GM04503 (cell line): ENCODE measurements at regions not wholly inside any gene's neighbourhood (a gene's known extent, or its start where the extent isn't known, plus 50 kb on each side); places are given as distances from the start of the nearest gene placed in this dataset.
"Not testable (repeated sequence)": the region's sequence is repeated elsewhere in the genome, so short reads cannot be mapped to it uniquely, and the experiment has no call there.

ENCODE experiments used
- DNase-seq: peaks from one replicate; pipeline ENCODE4 v3.0.0-alpha.2; 2012; ENCODE audit warnings: low read depth

DNA sequence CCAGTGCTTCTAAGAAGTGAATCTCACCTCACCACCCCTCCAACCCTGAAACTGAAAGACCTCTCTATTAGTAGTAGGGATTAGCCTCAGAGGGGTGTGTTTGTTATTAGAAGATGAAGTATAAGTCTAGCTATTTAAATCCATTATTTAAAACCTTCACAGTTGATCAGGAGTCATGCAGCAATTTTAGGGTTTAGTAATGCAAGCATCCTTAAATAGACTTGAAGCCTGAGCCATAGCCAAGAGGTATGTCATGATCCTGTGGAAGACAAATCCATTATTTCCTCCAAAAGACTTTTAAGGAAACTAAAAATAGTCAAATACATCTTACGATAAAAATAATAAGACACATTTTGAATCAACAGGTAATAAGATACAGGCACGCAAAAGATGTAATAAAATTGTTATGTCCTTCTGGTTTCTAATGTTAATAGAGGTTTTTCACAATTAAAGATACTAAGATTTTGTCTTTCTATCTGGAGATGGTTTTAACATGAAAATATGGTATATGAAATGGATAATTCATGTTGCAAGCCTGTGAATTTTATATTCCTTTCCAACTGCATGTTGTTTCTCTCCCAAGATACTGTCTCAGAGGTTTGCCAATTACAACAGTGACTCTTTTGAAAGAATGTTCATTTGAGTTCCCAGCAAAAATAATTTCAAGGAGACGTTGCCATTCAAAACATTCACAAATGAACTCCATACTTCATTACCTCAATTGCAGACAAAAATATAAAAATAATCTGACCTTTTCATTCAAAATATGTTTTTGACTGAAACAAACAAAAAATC, 68.0 kb downstream of the LUZP4 start:
- DNase-seq: no peak

- not testable (repeated sequence) for DNase-seq
Measured at GRCh38 chrX:115359508-115359907, 70.0 kb downstream of the LUZP4 start.

DNA sequence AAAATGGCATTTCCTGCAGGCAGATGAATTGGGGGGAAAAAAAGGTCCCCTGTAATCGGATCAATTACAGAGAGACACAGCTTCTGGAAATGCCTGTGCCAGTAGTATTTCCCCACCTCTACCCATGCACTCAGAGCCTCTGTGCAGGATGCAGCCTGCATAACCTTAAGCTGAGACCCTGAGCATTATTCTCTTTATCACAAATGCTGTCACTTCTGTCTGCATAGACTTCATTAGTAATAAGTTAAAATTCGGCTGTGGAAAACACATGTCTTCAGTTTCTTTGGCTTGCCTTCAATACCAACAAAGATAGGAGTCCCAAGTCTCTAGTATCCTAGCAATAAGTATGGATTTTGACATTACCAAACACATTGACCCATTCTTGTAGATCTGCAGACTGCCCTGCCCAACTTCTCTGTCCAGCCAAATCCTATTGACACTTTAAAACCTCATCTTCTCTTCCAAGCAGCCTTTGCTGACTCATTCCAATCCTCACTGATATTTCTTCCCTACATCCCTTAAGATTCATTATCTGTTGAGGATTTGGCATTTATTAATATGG, 70.8 kb downstream of the LUZP4 start:
- no peak for DNase-seq

GRCh38 chrX:115362334-115363095, 73.0 kb downstream of the LUZP4 start:
- no peak for DNase-seq

- no peak for DNase-seq
Measured at GRCh38 chrX:115363372-115363771, 73.9 kb downstream of the LUZP4 start.

GRCh38 chrX:115363897-115364296, 74.4 kb downstream of the LUZP4 start:
- DNase-seq: no peak

- DNase-seq: no peak
Measured at GRCh38 chrX:115364670-115365069, 75.2 kb downstream of the LUZP4 start.

DNA sequence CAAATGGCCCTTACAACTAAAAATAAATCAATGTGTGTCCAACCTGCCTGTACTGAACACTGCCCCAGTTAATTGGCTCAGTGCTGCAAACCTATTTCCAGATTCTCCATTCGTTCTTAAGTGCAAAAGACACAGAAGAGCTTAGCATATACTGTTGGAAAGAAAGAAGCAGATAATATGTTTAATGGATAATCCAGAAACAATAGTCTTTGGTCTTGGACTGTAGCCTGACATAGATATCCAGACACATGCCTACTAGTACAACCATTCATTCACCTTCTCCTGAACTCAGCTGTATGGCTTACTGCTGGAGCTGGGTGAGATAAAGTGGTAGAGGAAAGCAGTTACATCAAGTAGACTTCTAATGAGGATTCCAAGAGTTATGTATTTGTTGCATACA, 77.0 kb downstream of the LUZP4 start:
- DNase-seq: no peak

GRCh38 chrX:115367455-115367854, 77.9 kb downstream of the LUZP4 start:
- peak; percentile 14 for DNase-seq

DNA sequence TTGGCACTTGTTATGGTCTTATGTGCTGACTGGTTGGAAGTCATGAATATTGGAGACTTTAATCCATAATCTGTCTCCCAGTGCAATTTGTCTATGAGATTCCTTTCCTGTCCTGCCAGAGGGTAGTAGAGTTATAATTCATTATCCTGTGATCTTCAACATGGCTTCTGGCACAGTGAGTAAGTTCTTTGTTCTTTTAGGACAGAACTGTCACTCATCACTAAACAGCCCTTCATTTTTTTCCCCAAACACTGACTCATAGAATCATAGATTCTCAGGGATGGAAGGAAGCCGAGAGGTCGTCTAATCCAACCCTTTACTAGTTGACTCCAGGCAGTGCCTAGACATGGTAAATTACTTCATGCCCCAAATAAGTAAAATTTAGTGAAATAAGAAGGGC, 78.4 kb downstream of the LUZP4 start:
- no peak for DNase-seq

DNA sequence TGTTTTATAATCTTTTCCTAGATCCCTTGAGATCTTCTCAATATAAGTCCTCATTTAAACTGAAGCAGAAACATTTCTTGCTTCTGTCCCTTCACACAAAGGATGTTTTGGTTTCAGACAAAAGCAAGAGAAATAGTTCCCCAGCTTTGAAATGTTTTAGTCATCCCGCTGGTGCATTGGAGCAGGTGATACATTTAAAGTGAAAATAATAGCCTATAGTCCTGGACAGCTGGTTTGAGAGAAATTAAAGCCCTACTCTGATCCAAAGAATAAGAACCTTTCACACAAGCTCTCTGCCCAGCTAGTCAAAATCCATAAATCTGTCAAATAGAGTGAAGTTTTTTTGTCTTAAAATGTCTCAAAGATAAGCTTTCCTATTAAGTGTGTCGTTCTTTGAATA, 79.4 kb downstream of the LUZP4 start:
- no peak for DNase-seq

- no peak for DNase-seq
Measured at GRCh38 chrX:115372152-115372551, 82.6 kb downstream of the LUZP4 start.

DNA sequence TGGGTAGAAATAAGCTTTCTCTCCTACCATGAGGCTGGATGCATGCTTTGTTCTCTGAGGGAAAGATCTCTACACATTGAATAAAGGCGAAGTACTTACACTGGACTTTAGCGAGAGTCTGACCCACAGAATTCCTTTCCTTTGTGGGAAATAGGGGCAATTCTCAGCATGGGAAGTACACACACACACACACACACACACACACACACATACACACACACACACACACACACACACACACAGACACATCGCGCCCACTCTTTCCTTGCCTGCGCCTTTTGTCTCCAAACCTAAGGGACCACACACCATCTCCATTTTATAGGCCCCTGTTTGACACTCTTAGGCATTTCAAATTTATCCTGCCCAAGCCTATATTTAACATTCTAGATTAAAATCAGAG, 83.8 kb downstream of the LUZP4 start:
- no peak for DNase-seq

- DNase-seq: no peak
Measured at GRCh38 chrX:115378471-115378870, 89.0 kb downstream of the LUZP4 start.

DNA sequence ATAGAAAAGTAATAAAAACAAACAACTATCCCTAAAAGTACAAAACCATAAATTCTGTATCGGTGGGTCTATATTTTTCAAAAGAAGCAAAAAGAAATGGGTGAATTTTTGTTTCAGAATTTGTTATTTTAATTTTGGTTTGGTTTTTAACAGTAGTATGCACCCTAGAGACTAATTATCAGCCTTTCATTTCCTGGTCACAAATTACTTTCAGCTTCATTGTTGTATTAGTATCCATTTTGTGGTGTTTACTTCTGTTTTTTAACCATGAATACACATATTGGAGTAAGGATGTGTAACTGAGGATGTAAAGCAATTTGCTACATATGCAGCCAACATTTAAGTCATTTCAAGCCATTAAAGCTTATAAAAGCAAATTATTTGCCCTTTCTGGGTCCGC, 97.8 kb downstream of the LUZP4 start:
- DNase-seq: no peak

- DNase-seq: no peak
Measured at GRCh38 chrX:115388879-115389278, 99.4 kb downstream of the LUZP4 start.

DNA sequence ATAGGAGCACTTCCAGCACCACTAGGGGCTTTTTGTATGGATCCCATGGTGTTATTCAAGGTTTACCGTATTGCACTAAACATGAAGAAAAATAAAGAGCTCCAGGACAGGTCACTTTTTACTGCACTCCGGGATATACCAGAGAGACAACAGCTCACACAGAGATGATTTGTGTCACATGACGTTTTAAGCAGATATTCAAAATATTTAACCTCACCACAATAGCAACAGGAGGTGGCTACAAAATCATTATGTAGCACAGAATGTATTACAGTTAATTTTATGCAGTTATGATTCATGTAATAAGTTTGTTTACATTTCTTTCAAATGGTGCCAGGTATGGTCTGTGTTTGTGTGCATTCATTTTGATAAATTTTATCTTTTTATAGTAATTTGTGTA, 100.6 kb downstream of the LUZP4 start:
- no peak for DNase-seq

DNA sequence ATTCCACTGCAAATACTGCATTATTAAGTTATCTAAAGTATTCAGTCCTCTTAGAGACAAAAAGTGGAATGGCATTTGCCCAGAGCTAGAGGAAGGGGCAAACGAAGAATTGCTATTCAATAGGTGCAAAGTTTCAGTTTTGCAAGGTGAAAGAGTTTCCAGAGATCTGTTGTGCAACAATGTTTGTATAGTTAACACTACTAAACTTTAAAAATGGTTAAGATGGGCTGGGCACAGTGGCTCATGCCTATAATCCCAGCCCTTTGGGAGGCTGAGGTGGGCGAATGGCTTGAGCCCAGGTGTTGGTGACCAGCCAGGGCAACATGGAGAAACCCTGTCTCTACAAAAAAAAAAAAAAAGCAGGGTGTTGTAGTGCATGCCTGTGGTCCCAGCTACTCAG, 102.5 kb downstream of the LUZP4 start:
- no peak for DNase-seq

GRCh38 chrX:115392871-115393270, 103.4 kb downstream of the LUZP4 start:
- no peak for DNase-seq

GRCh38 chrX:115393271-115393670, 103.8 kb downstream of the LUZP4 start:
- no peak for DNase-seq

DNA sequence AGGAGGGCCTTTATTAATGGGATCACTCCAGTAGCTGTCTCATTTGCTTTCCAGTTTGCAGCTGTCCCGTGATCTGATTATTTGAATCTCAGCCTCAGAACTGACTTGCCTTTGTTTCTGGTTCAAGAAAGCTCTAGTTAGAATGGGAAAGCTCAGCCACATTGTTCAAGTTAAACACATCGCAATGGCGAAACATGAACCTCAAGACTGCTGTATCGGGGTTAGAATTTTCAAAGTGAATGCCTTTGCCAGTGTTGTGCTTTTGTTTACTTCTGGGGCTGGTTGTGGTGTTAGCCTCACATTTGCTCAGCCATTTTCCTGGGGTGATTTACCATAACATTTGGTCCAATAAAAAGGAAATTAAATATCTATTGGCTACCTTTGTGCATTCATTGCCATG, 105.3 kb downstream of the LUZP4 start:
- DNase-seq: not testable (repeated sequence)

DNA sequence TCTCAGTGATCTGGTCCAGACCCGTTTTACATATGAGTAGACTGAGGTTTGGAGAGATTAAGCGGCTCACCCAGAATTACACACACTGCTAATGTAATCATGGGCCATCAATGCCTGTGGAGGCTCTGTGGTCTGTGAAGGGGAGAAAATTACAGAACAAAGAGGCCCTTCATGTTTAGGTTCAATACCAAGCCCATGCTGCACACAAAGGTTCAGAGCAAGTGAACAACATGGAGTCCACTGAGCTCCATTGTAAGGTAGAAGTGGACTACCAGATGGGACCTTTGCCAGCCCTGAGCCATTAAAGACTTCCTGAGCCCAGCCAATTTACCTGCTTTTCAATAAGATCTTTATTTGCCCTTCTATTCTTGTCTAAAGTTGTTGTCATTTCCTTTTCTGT, 109.8 kb downstream of the LUZP4 start:
- DNase-seq: no peak

GRCh38 chrX:115400960-115401359, 111.4 kb downstream of the LUZP4 start:
- no peak for DNase-seq
